Stimulated activated CD8-positive, alpha-beta memory T cell treated with anti-CD3 and anti-CD28 coated beads, Interleukin-2, amount 100 ng/mL, for 48 hours (primary cell): ENCODE measurements at regions not wholly inside any gene's neighbourhood (a gene's known extent, or its start where the extent isn't known, plus 50 kb on each side); places are given as distances from the start of the nearest gene placed in this dataset.
"Not testable (repeated sequence)": the region's sequence is repeated elsewhere in the genome, so short reads cannot be mapped to it uniquely, and the experiment has no call there.

Source experiments
- DNase-seq, 2 donors: peaks; one replicate each; pipeline ENCODE4 v3.0.0-alpha.2; 2020; ENCODE audit warnings: low read depth in 2 of 2

DNA sequence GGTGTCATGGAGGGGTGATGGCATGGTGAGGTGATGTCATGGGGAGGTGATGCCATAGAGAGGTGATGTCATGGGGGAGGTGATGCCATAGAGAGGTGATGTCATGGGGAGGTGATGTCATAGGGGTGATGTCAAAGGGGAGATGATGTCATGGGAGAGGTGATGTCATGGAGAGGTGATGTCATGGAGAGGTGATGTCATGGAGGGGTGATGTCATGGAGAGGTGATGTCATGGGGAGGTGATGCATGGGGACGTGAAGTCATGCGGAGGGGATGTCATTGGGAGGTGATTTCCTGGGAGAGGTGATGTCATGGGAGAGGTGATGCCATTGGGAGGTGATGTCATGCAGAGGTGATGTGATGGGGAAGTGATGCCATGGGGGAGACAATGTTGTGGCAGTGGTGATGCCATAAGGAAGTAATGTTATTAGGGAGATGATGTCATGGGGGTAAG, 92.1 kb upstream of the C1orf174 start:
- DNase-seq: no peak

DNA sequence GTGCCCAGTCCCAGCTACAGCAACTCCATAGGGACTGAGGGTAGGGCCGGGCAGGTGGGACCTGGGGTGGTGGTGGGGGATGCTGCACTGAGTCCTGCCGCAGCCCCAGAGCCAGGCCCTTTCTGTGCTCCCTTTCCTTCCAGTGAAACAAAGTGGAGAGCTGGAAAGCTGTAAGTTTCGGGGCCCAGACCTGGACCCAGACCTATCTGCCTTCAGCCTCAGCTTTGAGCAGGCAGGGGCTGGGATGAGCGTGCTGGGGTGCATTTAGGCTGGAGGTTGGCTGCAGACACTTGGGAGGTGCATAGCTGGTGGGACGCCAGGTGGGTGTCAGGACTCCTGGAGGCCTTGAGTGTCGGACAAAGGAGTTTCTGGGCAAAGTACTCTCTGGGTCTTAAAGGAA, 92.7 kb upstream of the C1orf174 start:
- no peak for DNase-seq

DNA sequence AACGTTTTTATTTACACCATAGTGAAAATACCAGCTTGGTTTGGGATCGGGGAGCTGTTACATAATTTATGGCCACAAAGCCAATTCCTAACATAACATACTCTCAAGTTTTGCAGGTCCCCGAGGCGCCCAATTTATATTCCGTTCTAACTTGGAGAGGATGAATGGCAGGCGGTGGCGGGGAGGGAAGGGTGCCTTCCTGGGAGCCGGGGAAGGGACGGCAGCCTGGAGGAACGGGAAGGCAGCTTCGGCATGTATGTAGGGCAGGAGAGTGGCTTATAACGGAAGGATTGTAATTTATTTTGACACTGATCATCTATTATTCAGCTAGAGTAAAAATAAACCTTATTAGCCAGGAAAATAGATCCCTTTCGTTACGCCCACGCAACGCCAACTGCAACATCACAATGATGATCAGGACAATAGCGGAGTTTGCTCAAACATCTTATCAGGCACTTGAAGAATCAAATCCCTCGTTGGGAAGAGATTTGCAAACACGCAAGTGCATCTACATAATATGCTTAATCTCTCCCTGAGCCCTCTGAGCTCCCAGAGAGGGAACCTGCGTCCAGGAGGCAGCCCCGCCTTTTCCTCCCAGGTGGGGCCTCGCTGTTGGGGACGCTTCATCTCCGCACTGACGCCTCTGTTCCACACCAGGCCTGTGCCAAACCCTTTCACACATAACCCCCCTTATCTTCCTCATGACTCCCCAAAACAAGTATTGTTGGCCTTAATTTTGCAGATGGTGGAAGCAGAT, 93.7 kb upstream of the C1orf174 start:
- no peak for DNase-seq

DNA sequence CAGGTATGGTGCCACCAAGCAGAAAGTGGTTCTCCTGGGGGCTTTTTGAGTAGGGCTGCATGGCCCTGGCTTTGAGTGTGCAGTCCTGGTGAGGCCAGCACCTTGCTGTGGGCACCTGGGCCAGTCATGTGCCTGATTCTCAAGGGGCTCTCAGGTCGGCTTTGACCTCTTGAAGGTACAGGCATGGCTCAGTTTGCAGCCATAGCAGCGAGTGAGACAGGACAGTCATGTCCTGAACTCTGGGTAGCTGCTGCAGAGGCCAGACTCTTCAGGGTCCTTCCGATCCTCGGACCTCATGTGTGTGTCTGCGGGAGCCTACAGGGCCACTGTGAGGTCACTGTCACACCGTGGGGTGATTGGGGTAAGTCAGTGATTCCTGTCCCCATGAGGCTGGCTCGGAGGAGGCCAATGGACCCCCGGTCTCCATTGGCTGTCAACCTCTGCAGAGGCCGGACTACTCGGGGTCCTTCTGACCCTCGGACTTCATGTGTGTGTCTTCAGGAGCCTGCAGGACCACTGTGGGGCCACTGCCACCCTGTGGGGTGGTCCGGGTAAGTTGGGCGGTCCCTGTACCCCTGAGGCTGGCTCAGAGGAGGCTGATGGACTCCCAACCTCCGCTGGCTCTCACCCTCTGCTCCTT, 95.2 kb upstream of the C1orf174 start:
- no peak for DNase-seq

DNA sequence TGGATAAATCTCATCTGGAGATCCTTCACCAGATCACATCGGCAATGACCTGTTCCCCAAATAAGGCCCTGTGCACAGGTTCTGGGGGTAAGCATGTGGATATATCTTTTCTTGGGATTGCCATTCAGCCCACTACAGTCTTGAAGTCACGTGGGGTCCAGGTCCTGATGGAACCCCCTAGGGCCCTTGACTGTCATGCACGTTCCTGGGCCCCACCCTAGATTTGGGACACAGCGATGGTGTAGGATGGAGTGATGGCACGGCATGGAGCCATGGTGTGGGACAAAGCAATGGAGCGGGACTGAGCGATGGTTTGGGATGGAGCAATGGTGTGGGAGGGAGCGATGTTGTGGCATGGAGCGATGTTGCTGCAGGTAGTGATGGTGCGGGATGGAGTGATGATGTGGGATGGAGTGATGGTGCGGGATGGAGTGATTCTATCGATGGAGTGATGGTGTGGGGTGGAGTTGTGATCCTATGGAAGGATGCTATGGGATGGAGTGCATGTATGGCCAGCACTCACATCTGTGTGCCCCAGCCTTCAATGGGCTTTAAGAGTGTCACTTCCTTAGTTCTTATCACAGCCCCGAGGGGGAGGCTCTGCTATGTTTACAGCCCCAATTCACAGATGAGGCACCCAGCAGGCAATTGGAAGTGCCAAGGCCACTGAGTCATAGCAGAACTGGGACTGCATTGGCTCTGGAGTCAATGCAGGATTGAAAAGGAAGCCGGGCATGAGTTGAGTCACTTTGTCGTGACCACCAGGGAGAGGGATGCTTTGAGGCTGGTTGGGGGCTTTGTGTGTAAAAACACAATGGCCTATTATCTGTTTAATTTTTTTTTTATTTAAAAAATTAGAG, 97.0 kb upstream of the C1orf174 start:
- no peak for DNase-seq

DNA sequence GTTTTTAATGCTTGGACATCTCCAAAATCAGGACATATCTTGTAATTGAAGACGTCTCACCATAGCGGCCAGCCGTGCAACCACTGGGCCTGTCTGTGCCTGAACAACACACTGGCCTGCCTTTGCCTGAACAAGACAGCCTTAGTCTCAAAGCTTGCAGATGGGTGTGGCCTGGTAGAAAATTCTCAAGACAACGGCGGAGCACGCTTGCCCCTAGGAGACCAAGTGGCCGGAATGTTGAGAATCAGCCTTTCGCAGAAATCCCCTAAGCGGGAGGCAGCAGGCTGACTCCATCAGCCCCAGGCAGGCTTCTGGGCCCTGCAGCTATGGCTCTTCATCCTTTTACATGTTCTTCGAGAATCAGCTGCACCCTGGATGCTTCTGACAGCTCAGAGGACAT, 98.0 kb upstream of the C1orf174 start:
- no peak for DNase-seq

DNA sequence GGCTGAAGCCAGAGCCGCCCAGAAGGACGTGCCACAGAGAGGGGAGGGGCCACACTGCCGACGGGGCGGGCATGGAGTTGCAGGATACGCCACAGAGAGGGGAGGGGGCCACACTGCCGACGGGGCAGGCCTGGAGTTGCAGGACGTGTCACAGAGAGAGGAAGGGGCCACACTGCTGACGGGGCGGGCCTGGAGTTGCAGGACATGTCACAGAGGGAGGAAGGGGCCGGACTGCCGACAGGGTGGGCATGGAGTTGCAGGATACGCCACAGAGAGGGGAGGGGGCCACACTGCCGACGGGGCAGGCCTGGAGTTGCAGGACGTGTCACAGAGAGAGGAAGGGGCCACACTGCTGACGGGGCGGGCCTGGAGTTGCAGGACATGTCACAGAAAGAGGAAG, 99.4 kb upstream of the C1orf174 start:
- DNase-seq: not testable (repeated sequence)

DNA sequence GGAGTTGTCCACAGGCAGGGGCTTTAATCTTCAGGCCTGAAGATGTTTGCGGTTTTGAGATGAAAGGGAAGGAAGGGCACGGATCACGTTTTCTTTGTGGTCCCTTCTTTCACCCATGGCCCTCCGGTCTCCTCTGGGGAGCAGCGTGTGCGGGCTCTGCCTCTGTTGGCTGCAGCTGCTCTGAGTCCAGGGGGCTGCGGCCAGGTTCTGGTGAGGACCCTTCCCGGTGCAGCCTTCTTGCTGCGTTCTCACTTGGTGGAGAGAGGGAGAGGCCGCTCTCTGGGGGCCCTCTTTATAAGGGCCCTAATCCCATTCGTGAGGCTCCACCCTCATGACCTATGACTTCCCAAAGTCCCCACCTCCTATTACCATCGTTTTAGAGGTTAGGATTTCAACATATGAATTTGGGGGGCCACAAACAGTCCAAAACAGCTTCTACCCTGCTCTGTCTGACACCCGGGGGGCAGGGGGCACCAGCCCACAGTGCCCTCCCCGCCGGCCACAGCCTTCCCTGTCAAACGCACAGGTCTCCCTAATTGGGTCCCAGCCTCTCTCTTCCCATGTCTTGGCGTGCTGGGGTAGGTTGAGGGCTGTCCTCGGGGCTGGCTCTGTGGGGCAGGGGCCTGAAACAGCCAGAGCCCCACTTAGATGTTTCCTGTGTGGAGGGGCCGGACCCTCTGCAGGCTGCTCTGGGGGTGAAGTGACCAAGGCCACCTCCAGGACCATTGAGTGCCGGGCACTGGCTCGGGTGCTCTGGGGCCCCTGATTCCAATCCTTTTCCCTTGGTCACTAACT, 100.1 kb upstream of the C1orf174 start:
- DNase-seq: no peak

DNA sequence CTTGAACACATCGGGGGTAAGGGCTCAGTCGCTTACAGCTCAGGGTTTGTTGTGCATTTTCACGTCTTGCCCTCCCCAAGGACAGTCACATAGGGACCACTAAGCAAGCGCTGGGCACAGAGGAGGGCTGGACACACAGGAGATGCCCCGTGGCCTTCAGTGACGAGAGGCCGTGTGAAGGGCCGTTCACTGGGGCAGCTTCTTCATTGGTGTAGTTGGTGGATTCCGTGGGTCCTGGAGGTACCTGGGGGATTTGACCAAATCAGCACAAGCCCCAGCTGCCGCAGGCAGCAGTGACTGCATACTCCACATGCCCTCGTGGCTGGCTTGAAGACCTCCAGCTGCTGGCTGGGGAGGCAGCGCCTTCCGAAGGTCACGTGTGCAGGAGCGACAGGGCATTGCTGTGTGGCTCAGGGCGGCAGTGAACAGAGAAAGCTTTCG, 100.8 kb upstream of the C1orf174 start:
- no peak for DNase-seq

DNA sequence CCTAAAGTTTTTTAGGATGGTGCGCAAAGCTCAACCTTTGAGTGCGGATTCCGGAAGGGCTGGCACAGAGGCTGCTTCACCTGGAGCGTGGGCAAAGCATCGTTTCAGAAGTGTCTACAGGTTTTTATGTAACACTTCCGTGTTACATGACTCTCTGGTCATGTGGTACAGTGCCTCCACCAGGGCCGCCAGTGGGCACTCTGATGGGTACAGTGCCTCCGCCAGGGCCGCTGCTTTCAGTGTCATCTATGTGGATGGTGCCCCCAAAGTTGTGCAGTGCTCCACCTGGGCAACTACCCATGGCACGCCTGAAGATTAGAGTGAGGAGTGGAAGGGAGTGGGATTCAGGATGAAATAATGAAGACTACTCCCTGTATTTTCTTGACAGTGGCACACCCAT, 101.4 kb upstream of the C1orf174 start:
- DNase-seq: no peak

DNA sequence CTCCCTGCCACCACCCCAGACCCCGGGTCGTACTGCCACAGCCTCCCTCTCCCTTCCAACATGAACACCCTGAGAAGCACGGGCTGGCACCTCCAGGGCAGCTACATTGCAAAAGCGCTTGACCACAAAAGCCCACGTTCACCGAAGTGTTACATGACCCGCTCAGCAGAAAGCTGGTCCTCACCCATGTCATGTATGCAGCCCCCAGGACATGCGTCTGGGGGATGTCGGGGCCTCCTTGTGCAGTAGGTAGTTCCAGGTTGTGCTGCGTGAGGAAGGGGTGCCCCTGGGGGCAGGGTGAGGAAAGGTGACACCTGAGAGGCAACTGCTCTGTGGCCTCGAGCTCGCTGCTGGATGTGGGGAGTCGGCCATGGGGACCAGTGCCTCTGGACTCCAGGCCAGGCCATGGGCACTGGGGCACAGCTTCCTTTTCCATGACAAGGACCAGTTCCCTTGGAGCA, 102.0 kb upstream of the C1orf174 start:
- DNase-seq: no peak

DNA sequence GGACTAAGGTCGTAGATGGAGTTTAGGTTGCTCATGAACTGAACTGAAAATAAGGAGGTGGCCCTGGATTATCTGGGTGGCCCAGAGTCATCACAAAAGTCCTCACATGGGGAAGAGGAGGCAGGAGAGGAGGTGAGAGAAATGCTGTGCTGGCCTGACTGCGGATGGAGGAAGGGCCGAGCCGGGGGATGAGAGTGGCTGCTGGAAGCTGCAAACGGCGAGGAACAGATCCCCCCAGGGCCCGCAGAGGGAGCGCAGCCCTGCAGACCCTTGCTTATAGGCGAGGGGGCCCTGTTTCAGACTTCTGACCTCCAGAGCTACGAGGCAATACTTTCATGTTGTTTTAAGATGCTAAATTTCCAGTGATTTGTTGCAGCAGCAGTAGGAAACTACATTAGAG, 102.7 kb upstream of the C1orf174 start:
- DNase-seq: no peak

DNA sequence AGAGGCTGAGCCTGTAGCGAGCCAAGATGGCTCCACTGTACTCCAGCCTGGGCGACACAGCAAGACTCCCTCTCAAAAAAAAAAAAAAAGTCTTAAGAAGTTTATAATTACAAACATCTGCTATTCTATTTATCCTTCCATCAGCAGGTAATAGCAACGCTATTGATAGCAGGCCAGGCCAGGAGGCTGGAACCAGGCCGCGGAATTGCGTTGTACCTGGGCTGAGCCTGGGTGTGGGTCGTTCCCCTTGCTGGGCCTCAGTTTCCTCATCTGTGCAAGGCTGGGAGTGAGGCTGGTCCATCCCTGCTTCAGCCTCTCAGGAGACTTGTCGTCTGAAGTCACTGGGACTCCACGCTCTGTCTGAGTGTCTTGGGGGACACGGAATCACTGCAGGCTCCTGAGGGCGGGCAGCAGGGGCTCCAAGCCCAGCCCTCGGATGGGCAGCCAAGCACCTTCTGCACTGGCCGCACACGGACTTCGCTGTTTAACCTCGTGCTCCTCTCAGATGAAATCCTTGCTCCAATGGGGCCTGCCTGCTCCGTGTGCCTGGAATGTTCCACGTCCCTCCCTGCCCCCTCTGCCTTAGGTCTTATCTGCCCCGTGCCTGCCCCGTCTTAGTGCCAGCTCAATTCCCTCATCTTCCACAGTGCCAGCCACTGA, 103.9 kb upstream of the C1orf174 start:
- no peak for DNase-seq

DNA sequence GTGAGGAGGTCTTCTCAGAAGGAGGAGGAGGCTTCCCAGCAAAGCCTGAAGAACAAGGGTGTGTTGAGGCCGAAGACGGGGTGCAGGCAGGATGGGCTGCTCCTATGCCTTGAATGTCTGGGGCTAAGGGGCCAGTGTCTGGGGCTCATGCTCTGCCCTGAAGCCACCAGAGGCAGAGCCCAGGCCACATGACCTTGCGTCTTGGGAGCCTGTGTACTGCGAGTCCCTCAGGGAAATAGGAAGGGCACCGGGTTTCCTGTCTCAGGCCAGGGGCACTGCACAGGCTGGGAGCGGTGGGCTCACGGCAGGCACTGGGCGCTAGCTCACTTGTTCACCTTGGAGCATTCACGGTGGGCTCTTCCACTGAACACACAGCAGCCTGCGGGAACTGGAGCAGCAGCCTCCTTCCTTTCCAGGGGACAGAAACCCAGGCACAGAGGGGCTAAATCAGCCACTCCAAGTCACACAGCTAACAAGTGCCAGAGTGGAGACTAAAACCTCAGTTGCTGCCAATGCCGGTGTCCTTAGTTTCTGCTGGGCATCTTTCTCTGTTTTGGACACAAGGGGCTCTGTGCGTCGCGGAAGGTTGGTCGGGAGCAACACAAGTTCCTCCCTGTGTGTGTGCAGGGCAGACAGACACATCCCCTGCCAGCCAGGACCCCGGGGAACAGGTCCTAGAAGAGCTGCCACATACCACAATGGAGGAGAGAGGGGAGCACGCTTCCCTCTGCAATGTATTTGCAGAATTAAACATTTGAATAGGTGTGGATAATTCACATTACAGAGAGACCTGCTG, 104.8 kb upstream of the C1orf174 start:
- no peak for DNase-seq

DNA sequence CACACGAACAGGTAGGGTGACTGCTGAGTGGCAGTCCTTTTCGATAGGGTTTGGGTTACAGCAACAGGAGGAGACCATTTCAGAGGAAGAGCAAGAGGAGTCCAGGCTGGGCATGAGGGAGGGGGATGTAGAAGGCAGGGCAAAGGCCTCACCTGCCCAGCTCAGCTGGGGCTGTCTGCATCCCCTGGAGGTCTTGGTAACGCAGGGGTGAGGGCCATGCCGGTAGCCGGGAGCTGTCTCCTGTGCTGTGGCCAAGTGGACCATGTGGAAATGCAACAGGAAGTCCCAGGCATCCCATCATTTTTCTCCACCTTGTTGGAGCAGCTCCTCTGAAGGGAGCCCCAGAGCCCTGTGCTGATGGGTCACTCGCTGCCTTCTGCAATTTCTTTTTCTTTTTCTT, 105.4 kb upstream of the C1orf174 start:
- no peak for DNase-seq

DNA sequence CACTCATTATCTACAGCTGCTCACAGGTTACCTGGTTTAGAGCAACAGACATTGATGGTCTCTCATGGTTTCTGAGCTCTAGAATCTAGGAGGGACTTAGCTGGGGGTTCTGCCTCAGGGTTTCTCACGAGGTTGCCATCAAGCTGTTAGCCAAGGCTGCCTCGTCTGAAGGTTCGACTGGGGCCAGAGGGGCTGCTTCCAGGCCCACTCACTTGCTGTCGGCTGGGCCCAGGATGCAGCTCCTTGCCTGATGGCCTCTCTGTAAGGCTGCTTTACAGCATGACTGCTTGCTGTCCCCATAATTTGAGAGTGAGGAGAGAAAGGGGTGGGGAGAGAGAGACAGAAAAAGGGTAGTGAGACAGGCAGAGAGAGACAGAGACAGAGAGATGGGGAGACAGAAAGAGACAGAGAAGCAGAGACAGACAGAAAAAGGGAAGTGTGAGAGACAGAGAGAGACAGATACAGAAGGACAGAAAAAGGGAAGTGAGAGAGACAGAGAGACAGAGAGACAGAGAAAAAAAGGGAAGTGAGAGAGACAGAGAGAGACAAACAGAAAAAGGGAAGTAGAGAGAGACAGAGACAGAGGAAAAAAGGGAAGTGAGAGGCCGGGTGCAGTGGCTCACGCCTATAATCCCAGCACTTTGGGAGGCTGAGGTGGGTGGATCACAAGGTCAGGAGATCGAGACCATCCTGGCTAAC, 106.8 kb upstream of the C1orf174 start:
- DNase-seq: no peak

DNA sequence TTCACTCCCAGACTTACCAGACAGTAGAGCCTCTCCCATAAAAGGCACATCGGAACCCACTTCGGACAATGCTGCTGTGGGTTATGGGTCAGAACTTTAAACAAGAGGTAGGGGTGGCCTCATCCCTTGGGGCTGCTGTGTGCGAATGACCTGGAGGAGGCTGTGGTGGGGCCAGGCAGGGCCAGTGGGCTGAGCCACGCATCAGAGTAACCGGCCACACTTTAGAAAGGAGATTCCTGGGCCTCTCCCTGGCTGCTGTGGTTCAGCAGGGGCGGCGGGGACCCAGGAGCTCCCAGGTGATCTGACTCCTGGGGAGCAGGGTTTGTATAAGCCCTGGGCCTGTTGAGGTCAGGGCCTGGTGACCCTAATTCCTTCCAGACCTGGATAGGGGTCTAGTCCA, 110.2 kb upstream of the C1orf174 start:
- DNase-seq: no peak

DNA sequence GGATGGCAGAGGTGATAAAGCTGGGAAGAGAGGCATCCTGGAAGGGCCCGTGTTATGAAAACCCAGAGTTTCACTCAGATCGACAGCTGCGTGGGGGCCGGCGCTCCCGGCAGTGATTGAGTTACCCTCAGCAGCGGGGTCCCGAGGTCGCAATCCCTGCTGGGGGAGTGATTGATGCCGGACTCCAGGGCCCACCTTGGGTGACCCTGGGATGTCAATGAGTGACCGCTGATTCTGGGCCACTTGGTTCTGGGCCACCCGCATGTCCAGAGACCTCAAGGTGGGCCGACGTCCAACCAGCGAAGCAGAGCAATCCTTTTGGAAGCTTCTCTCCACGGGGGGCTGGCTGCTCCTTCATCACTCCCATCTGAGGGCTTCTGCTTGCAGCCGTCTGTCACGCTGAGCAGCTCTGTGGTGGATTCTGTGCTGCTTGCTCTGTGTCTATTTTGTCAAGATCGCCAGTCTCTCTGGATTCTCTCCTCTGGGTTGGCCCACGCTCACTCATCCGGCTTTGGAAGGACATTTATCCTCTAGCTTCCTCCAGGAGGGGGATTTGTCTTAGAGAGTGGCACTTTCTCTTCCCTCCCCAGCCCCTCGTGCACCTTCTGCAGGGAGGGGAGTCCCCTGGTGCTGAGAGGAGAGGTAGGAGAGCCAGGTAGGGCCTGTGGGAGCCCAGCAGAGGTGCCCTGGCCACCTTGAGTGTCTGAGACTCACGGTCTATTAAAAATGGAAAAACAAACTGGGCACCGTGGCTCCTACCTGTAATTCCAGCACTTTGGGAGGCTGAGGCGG, 110.9 kb upstream of the C1orf174 start:
- DNase-seq: no peak
